Aorta (tissue), 5 donors: ENCODE measurements at regions not wholly inside any gene's neighbourhood (a gene's known extent, or its start where the extent isn't known, plus 50 kb on each side); places are given as distances from the start of the nearest gene placed in this dataset.

ENCODE experiments used
- ATAC-seq: fragments of 200-7000 bp; cut with Tn5 transposase; one replicate; pipeline ENCODE4 v1.9.1; 2022; ENCODE audit warnings: moderate library complexity; ENCODE audit not compliant: low FRiP score
- DNase-seq, 2 donors: peaks; one replicate each; pipeline ENCODE4 v3.0.0-alpha.2; 2020
- H3K27ac ChIP-seq, 2 donors: one replicate each; pipeline ENCODE4 v1.5.1; 2013; ENCODE audit warnings: low read length in 2 of 2, mild to moderate bottlenecking in 2 of 2, moderate library complexity in 2 of 2, control low read depth in 1 of 2, inconsistent platforms in 1 of 2, low read depth in 1 of 2
- H3K27me3 ChIP-seq, 2 donors: one replicate each; pipeline ENCODE4 v1.6.1; 2013; ENCODE audit warnings: control low read depth in 1 of 2, low read length in 1 of 2, mild to moderate bottlenecking in 1 of 2, moderate library complexity in 1 of 2; ENCODE audit not compliant: insufficient read depth in 2 of 2, control insufficient read depth in 1 of 2
- H3K36me3 ChIP-seq, 2 donors: one replicate each; pipeline ENCODE4 v1.6.1; 2013; ENCODE audit warnings: control low read depth in 1 of 2, low read length in 1 of 2, mild to moderate bottlenecking in 1 of 2; ENCODE audit not compliant: insufficient read depth in 2 of 2, control insufficient read depth in 1 of 2
- H3K4me1 ChIP-seq, 2 donors: one replicate each; pipeline ENCODE4 v1.6.1; 2013; ENCODE audit warnings: low read length in 2 of 2, control low read depth in 1 of 2, mild to moderate bottlenecking in 1 of 2, moderate library complexity in 1 of 2; ENCODE audit not compliant: insufficient read depth in 2 of 2, control insufficient read depth in 1 of 2
- H3K4me3 ChIP-seq, 2 donors: one replicate each; pipeline ENCODE4 v1.5.1; 2013; ENCODE audit warnings: low read length in 2 of 2, control low read depth in 1 of 2, mild to moderate bottlenecking in 1 of 2
- H3K9me3 ChIP-seq: one replicate; pipeline ENCODE4 v1.6.1; 2013; ENCODE audit warnings: mild to moderate bottlenecking, low read length; ENCODE audit not compliant: control insufficient read depth
- WGBS, 2 donors: extraction: QIAGEN DNeasy Blood & Tissue Kit; methylation state at CpG; one replicate each; pipeline ENCODE4 v1.1.7; 2013; 5-methylcytosine and 5-hydroxymethylcytosine counted together
- intact Hi-C, 2 donors: fragments of 100-400 bp; cut with DNase I; formaldehyde crosslinking; loops; one replicate each; pipeline versions ENCODE4 v1.14.2 to v1.15.0; 2022
- donor health status: healthy with polysubstance abuse.
- donor health status: Bipolar disorder and iron deficiency.
- donor health status: DM: no; HTN: no; CAD: no.
- donor health status: DM: no; HTN: no; CAD: no.
- donor health status: DM: yes; HTN: yes; CAD: no.

DNA sequence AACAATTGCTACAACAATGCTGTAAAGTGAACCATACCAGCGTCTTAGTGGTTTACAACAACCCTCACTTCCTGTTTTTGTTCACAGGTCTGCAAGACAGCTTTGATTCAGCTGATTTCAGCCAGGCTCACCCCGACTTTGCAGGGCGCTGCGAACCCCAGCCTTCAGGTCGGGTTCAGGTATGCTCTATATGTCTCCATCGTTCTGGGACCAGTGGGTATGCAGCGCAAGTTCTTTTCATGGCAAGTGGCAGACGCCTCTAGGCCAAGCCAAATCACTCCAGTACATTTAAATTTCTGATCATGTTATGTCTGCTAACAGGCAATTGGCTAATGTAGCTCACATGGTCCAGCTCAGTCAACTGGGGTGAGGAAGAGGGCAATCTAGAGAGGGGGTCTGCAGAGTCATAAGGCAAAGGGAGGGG is 52.4 kb upstream of the RGMA start:
- DNase-seq, result no peak
- Histone ChIP-seq H3K27me3 (no peaks in the 10 kb centered on the region), H3K4me1 (peaks cover under 1 to 13% of the 10 kb centered on the region in 2 donors), H3K9me3 (no peaks in the 10 kb centered on the region), H3K36me3 (no peaks in the 10 kb centered on the region), H3K27ac (no peak overlapping the region), H3K4me3 (no peak overlapping the region)
- WGBS, 2 donors, result 86 to 90% methylated on average over 8 of the region's 8 CpGs
- no peak for ATAC-seq
- intact Hi-C loops, result no loop called here

DNA sequence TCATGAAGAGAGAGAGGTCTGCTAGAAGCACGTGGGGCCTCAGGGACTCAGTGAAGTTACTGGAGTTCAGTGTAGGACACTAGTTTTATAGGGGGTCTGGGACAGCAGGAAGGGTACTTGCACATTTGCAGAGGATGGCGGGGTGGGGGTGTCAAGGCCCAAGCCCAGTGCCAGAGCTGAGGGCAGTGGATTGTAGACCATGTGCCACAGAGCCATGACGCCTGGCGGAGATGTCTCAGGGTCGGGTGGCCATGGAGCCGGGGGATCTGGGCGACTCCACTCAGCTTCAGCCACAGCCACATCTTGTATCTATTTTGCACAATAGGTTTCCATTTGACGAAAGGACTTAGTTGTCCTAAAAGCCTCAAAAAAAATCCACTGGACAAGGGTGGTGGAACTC is 50.4 kb upstream of the RGMA start:
- intact Hi-C loops, result no loop called here
- ATAC-seq, result no peak

DNA sequence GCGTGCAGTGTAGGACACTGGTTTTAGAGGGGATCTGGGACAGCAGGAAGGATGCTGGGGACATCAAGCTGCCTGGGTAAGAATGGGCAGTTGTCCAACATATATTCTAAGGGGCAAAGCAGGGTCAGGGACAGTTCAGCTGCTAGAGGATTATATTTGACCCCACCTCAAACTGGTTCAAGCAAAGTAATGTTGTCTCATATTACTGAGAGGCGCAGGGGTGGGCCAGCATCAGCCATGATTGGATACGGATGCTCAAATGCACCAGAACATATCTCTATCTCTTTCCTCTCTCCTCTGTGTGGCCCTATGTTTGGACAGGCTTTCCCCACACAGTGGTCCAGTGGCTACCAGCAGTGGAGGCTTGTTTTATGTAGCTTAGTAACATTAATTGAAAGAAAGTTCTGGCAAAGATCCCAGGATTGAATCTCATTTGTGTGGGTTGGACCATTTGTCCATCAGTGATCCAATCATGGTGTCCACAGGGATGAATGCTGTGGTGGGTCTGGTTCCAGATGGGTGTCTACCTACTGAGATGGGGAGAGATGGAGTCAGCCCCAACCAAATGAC is 49.8 kb upstream of the RGMA start:
- Histone ChIP-seq H3K4me1 (no peaks in the 10 kb centered on the region), H3K27me3 (no peaks in the 10 kb centered on the region), H3K4me3 (no peak overlapping the region), H3K9me3 (no peaks in the 10 kb centered on the region), H3K36me3 (no peaks in the 10 kb centered on the region), H3K27ac (no peak overlapping the region)
- ATAC-seq (no peak), DNase-seq (no peak)
- WGBS, 2 donors, result 96 to 99% methylated on average over 3 of the region's 3 CpGs
- intact Hi-C loops, result no loop called here

More for the DNA sequence above, 50.4 kb upstream of the RGMA start:
- Histone ChIP-seq H3K9me3 (no peaks in the 10 kb centered on the region), H3K36me3 (no peaks in the 10 kb centered on the region), H3K27ac (no peak overlapping the region), H3K4me3 (no peak overlapping the region), H3K4me1 (no peaks in the 10 kb centered on the region), H3K27me3 (no peaks in the 10 kb centered on the region)
- WGBS, 2 donors, result 88 to 95% methylated on average over 8 of the region's 8 CpGs
- no peak for DNase-seq
